B cell (primary cell): ENCODE measurements at regions not wholly inside any gene's neighbourhood (a gene's known extent, or its start where the extent isn't known, plus 50 kb on each side); places are given as distances from the start of the nearest gene placed in this dataset.

Source experiments
- ATAC-seq: fragments of 200-7000 bp; cut with Tn5 transposase; one replicate; pipeline ENCODE4 v1.10.0; 2021; ENCODE audit warnings: low read depth, mild to moderate bottlenecking, moderate number of reproducible peaks, moderate library complexity
- CTCF ChIA-PET: fragments of 350-600 bp; sonication (Branson Sonifier 250); formaldehyde crosslinking; loops from one replicate; lab custom pipeline; 2021; ENCODE audit warnings: antibody characterized with exemption, inconsistent platforms; lab: Charles Lee
- POLR2A ChIA-PET: fragments of 350-600 bp; sonication (Branson Sonifier 250); formaldehyde crosslinking; loops from one replicate; lab custom pipeline; 2021; ENCODE audit warnings: antibody characterized with exemption; lab: Charles Lee
- DNase-seq: peaks from one replicate; pipeline ENCODE4 v3.0.0; 2013
- H2AFZ ChIP-seq: 2 replicates; pipeline ENCODE4 v1.6.1; 2012; ENCODE audit warnings: mild to moderate bottlenecking, low read depth, low read length; ENCODE audit not compliant: insufficient read depth, poor library complexity, severe bottlenecking
- H3K27ac ChIP-seq, 2 donors: 1 replicate in 1 of 2; 2 replicates in 1 of 2; pipeline ENCODE4 v1.5.1; 2012 to 2013; ENCODE audit warnings: low read length in 2 of 2, mild to moderate bottlenecking in 2 of 2, moderate library complexity in 1 of 2
- H3K27me3 ChIP-seq, 4 experiments: fragments of 200-600 bp in 1 of 4; sonication (generic) in 1 of 4; replicated peaks in 1 of 4; 1 replicate in 2 of 4; 2 replicates in 2 of 4; pipeline versions ENCODE4 v1.6.1 to v1.7.0; 2013 to 2016; ENCODE audit warnings: low read length in 3 of 4, mild to moderate bottlenecking in 2 of 4, mixed read lengths in 1 of 4, moderate library complexity in 1 of 4; ENCODE audit not compliant: insufficient read depth in 4 of 4, control insufficient read depth in 3 of 4; ENCODE audit errors: control extremely low read depth in 1 of 4
- H3K36me3 ChIP-seq, 2 experiments: replicated peaks in 1 of 2; 1 replicate in 1 of 2; 2 replicates in 1 of 2; pipeline versions ENCODE4 v1.6.1 to v1.7.1; 2013; ENCODE audit warnings: low read length in 1 of 2; ENCODE audit not compliant: insufficient read depth in 2 of 2, control insufficient read depth in 1 of 2; ENCODE audit errors: control extremely low read depth in 1 of 2, extremely low read depth in 1 of 2
- H3K4me1 ChIP-seq, 2 donors: fragments of 200-600 bp in 1 of 2; sonication (generic) in 1 of 2; 1 replicate in 1 of 2; 2 replicates in 1 of 2; pipeline versions ENCODE4 v1.5.1 to v1.6.1; 2013 to 2017; ENCODE audit warnings: low read length in 2 of 2; ENCODE audit not compliant: control insufficient read depth in 2 of 2, insufficient read depth in 2 of 2
- H3K4me2 ChIP-seq: replicated peaks from 2 replicates; pipeline ENCODE3; 2012; ENCODE audit warnings: mild to moderate bottlenecking, low read depth, low read length; ENCODE audit not compliant: poor library complexity, severe bottlenecking
- H3K4me3 ChIP-seq, 5 experiments: fragments of 200-600 bp in 1 of 5; sonication (generic) in 1 of 5; 1 replicate in 3 of 5; 2 replicates in 2 of 5; pipeline versions ENCODE4 v1.5.1 to v1.7.0; 2011 to 2016; ENCODE audit warnings: low read length in 4 of 5, mild to moderate bottlenecking in 4 of 5, low read depth in 2 of 5, control low read depth in 1 of 5, moderate library complexity in 1 of 5; ENCODE audit not compliant: insufficient read depth in 1 of 5; ENCODE audit errors: control extremely low read depth in 1 of 5, extremely low read depth in 1 of 5
- H3K79me2 ChIP-seq: fragments of 200-600 bp; sonication (generic); one replicate; pipeline ENCODE4 v1.6.0; 2016; ENCODE audit warnings: low read length; ENCODE audit not compliant: control insufficient read depth, insufficient read depth
- H3K9ac ChIP-seq: fragments of 200-600 bp; sonication (generic); 2 replicates; pipeline ENCODE4 v1.6.1; 2017; ENCODE audit warnings: mild to moderate bottlenecking, low read length, moderate library complexity
- H3K9me3 ChIP-seq, 3 donors: one replicate each; pipeline versions ENCODE4 v1.6.1 to v1.7.1; 2013; ENCODE audit warnings: low read length in 2 of 3; ENCODE audit not compliant: control insufficient read depth in 2 of 3, insufficient read depth in 1 of 3; ENCODE audit errors: control extremely low read depth in 1 of 3
- H4K20me1 ChIP-seq: 2 replicates; pipeline ENCODE4 v1.6.0; 2012; ENCODE audit warnings: mild to moderate bottlenecking, low read length; ENCODE audit not compliant: insufficient read depth, control insufficient read depth, poor library complexity, severe bottlenecking
- H3K27ac Mint-ChIP-seq: one replicate; pipeline ENCODE4 v1.8.0; 2021; ENCODE audit warnings: mixed read lengths
- H3K27me3 Mint-ChIP-seq: one replicate; pipeline ENCODE4 v1.8.0; 2021; ENCODE audit warnings: mixed read lengths
- H3K4me1 Mint-ChIP-seq: one replicate; pipeline ENCODE4 v1.8.0; 2021; ENCODE audit warnings: mixed read lengths
- H3K4me3 Mint-ChIP-seq: one replicate; pipeline ENCODE4 v1.8.0; 2021; ENCODE audit warnings: mixed read lengths
- H3K9me3 Mint-ChIP-seq: one replicate; pipeline ENCODE4 v1.8.0; 2022; ENCODE audit warnings: mixed read lengths; ENCODE audit not compliant: insufficient read depth
- CTCF ChIP-seq: fragments of 200-600 bp; IDR thresholded peaks from one replicate; pipeline ENCODE4 v1.8.0; 2022; ENCODE audit warnings: antibody characterized with exemption, mild to moderate bottlenecking
- EZH2 ChIP-seq: IDR thresholded peaks from 2 replicates; pipeline ENCODE4 v1.6.1; 2012; ENCODE audit warnings: borderline replicate concordance, low read depth, mild to moderate bottlenecking, moderate library complexity, low read length; ENCODE audit not compliant: insufficient read depth, poor library complexity, severe bottlenecking
- WGBS: methylation state at CpG from one replicate; pipeline ENCODE4 v1.1.5; 2013; ENCODE audit warnings: missing lambda C conversion rate; ENCODE audit not compliant: insufficient coverage; 5-methylcytosine and 5-hydroxymethylcytosine counted together
- intact Hi-C: fragments of 100-400 bp; cut with micrococcal nuclease; formaldehyde crosslinking; loops from one replicate; pipeline ENCODE4 v1.10.0; 2022

- Histone ChIP-seq H3K27me3 (no peaks in the 10 kb centered on the region), H3K36me3 (no peaks in the 10 kb centered on the region), H4K20me1 (no peaks in the 10 kb centered on the region), H3K79me2 (no peaks in the 10 kb centered on the region), H3K9me3 (peaks cover 0 to 3% (median 0%) of the 10 kb centered on the region in 3 donors), H3K4me3 (no peak overlapping the region), H3K4me2 (no peak overlapping the region), H3K27ac (no peak overlapping the region), H2AFZ (no peak overlapping the region), H3K9ac (no peak overlapping the region), H3K4me1 (no peaks in the 10 kb centered on the region)
- POLR2A ChIA-PET: no interaction called here
- H3K27ac Mint-ChIP-seq: no peak overlapping the region
- CTCF ChIA-PET: no interaction called here
- WGBS: no CpG with 5 or more reads among the region's 5 CpGs
- TF ChIP-seq CTCF (no peak), EZH2 (no peak)
- no peak overlapping the region for H3K4me3 Mint-ChIP-seq
- no peaks in the 10 kb centered on the region for H3K9me3 Mint-ChIP-seq
- intact Hi-C loops: no loop called here
- ATAC-seq (no peak), DNase-seq (no peak)
- H3K4me1 Mint-ChIP-seq: no peaks in the 10 kb centered on the region
- peaks cover 20% of the 10 kb centered on the region for H3K27me3 Mint-ChIP-seq
Measured at GRCh38 chr7:96770758-96771157, 61.1 kb upstream of the SEM1 start.

- Mint-ChIP-seq H3K27ac (no peak overlapping the region), H3K4me1 (no peaks in the 10 kb centered on the region), H3K4me3 (no peak overlapping the region), H3K9me3 (no peaks in the 10 kb centered on the region), H3K27me3 (peaks cover 20% of the 10 kb centered on the region)
- Histone ChIP-seq H3K27ac (no peak overlapping the region), H3K36me3 (no peaks in the 10 kb centered on the region), H3K4me2 (no peak overlapping the region), H3K27me3 (no peaks in the 10 kb centered on the region), H3K79me2 (no peaks in the 10 kb centered on the region), H3K9me3 (peaks cover 0 to 3% (median 0%) of the 10 kb centered on the region in 3 donors), H2AFZ (no peak overlapping the region), H3K4me3 (no peak overlapping the region), H3K9ac (no peak overlapping the region), H3K4me1 (no peaks in the 10 kb centered on the region), H4K20me1 (no peaks in the 10 kb centered on the region)
- no peak for ATAC-seq
- intact Hi-C loops: no loop called here
- 89% methylated on average over 3 of the region's 6 CpGs for WGBS
- CTCF ChIA-PET: no interaction called here
- DNase-seq: no peak
- POLR2A ChIA-PET: no interaction called here
- TF ChIP-seq EZH2 (no peak), CTCF (no peak)
Measured at GRCh38 chr7:96772139-96772694, 62.6 kb upstream of the SEM1 start.
